Esophagus squamous epithelium (tissue), 4 donors: ENCODE measurements at regions not wholly inside any gene's neighbourhood (a gene's known extent, or its start where the extent isn't known, plus 50 kb on each side); places are given as distances from the start of the nearest gene placed in this dataset.

Experiments used
- POLR2A ChIP-seq, 4 donors: fragments of 450-650 bp; IDR thresholded peaks; one replicate each; pipeline ENCODE4 v1.6.1; 2017; ENCODE audit warnings: antibody characterized with exemption in 4 of 4, mild to moderate bottlenecking in 4 of 4, moderate library complexity in 3 of 4
- TF ChIP-seq, protein P1 (sequence below), 6 experiments: fragments of 450-650 bp in 4 of 6; fragments of 200-600 bp in 2 of 6; sonication (generic) in 2 of 6; IDR thresholded peaks; one replicate each; pipeline ENCODE4 v1.5.1; 2016 to 2019; ENCODE audit warnings: antibody characterized with exemption in 6 of 6, mild to moderate bottlenecking in 4 of 6, moderate library complexity in 4 of 6

DNA sequence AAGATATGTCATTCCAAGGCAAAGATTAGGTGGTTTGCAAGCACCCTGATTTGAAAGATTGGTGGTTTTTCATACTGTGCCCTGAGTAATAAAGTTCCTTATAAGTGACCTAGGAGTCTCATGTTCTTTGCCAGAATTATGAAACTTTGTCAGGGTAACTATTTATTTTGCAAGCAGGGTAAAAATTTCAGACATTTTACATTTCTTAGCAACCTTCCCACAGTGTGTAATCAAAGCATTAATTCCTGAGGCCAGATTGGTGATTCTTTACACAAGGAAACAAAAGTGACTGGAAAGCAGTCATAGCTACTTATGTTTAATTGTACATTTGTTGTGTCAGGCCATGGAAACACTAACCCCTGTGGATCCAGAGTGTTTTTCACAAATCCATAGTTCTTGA is 998.0 kb upstream of the B3GALT2 start:
- no peak for TF ChIP-seq POLR2A (IDR thresholded peaks at IDR 0.05)
- TF ChIP-seq, protein P1, sequence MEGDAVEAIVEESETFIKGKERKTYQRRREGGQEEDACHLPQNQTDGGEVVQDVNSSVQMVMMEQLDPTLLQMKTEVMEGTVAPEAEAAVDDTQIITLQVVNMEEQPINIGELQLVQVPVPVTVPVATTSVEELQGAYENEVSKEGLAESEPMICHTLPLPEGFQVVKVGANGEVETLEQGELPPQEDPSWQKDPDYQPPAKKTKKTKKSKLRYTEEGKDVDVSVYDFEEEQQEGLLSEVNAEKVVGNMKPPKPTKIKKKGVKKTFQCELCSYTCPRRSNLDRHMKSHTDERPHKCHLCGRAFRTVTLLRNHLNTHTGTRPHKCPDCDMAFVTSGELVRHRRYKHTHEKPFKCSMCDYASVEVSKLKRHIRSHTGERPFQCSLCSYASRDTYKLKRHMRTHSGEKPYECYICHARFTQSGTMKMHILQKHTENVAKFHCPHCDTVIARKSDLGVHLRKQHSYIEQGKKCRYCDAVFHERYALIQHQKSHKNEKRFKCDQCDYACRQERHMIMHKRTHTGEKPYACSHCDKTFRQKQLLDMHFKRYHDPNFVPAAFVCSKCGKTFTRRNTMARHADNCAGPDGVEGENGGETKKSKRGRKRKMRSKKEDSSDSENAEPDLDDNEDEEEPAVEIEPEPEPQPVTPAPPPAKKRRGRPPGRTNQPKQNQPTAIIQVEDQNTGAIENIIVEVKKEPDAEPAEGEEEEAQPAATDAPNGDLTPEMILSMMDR (IDR thresholded peaks at IDR 0.05), result no peak
